ES-I3 (cell line): ENCODE measurements at regions not wholly inside any gene's neighbourhood (a gene's known extent, or its start where the extent isn't known, plus 50 kb on each side); places are given as distances from the start of the nearest gene placed in this dataset.

Experiments used
- H3K36me3 ChIP-seq: 2 replicates; pipeline ENCODE4 v1.6.1; 2013; ENCODE audit warnings: mild to moderate bottlenecking, low read length, control low read depth, moderate library complexity; ENCODE audit not compliant: insufficient read depth
- H3K4me1 ChIP-seq: 2 replicates; pipeline ENCODE4 v1.6.1; 2013; ENCODE audit warnings: mild to moderate bottlenecking, control low read depth, low read length; ENCODE audit not compliant: insufficient read depth
- H3K9ac ChIP-seq: 2 replicates; pipeline ENCODE4 v1.6.1; 2013; ENCODE audit warnings: low read depth, mild to moderate bottlenecking, low read length, moderate library complexity
- H3K9me3 ChIP-seq: 2 replicates; pipeline ENCODE4 v1.6.1; 2013; ENCODE audit warnings: mild to moderate bottlenecking, low read length, moderate library complexity; ENCODE audit not compliant: control insufficient read depth, insufficient read depth

DNA sequence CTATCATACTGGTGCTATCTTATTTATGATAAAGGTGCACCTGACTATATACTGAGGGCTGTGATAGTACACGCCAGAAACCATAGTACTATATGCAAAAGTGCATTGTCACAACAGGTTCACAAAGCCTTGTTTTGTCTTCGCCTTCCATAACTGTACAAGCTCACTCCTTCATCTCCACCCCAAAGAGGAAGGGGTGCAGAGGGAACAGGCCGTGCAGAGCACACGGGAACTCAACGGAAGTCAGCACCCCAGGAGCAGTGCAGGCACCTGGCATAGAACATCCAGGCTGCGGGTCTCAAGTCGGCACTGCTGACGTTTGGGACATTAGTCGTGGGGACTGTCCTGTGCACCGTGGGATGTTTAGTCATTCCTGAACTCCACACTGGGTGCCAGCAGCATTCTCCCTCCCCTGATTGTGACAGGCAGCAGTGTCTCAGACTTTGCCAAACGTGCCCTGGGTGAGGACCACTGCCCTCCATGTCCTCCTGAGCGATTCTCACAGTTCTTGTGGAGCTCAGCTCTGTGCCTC is 99.7 kb downstream of the PXDC1 start:
- H3K9ac ChIP-seq = no peak overlapping the region
- no peaks in the 10 kb centered on the region; the same call in 1 of the 2 replicates for H3K9me3 ChIP-seq
- H3K4me1 ChIP-seq = no peaks in the 10 kb centered on the region
- H3K36me3 ChIP-seq = no peaks in the 10 kb centered on the region

DNA sequence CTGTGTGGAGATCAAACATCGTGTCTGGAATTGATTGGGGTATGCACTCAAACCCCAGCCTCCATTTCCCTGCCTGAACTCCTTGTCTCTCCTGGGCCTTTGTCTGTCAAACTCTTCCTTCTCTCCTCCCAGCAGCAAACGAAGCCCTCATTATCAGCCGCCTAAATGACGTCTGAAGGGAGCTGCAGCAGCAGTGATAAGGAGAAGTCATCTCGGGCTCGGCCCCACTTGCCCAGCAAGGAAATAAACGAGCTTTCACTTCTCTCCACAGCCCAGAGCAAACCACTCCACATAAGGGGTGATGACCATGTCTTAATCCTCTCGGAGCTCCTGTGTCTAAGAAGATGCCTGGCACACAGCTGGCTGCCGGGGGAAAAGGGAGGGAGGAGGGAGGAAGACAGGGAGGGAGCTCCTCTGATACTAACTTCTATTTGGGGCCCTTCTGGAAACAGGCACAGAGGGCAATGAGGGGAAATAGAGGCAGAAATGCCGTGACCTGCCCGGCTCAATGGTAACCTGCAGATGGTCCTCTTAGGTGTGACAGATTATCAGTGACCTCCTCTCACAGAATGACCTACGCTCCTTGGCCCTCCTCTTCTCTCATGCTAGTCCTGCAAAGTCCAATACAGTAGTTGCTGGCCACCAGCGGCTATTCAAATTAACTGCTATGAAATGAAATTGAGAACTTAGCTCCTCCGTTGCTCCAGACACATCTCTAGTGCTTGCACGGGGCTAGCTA is 100.4 kb downstream of the PXDC1 start:
- H3K9ac ChIP-seq = no peak overlapping the region
- no peaks in the 10 kb centered on the region for H3K36me3 ChIP-seq
- no peaks in the 10 kb centered on the region for H3K4me1 ChIP-seq
- H3K9me3 ChIP-seq = no peaks in the 10 kb centered on the region; the same call in 1 of the 2 replicates

DNA sequence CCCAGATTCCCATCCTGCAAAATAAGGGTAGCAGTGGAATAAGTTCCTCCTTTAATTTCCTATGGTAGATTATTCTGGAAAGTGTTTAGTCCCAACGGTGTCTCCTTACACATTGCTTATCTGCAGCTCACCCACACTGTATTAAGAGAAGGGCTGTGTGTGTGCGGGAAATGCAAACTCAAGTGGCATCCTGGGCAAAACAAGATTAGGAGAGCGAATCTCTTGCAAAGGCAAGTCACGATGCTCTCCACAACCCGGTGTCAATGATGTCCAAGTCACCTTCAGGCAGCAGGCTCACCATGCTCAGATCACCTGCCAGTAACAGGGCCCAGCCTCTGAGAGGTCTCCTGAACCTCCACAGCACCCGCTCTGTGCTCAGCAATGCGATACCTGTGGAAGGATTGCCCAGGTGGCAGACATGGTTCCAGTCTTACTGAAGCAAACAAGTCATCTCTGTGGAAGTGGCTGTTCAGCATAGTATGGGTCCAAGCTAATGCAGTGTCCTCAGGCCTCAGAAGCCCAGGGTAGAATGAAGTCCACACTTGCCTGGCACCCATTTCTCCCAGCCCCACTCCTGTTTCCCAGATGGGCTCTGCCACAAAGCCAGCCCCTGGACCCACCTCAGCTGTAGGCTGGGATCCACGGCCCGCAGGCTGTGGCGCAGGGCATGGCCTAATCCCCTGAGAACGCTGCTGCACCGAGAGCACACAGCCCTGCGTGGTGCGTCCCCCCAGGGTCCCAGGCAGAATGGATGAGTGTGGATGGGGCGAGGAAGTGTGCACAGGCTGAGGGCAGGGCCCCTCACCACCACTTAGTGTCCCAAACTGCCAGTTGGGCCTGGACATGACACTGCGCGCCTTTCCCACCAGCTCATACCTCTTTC is 101.2 kb downstream of the PXDC1 start:
- H3K9me3 ChIP-seq = no peaks in the 10 kb centered on the region; the same call in 1 of the 2 replicates
- no peaks in the 10 kb centered on the region for H3K4me1 ChIP-seq
- no peak overlapping the region for H3K9ac ChIP-seq
- H3K36me3 ChIP-seq = no peaks in the 10 kb centered on the region

DNA sequence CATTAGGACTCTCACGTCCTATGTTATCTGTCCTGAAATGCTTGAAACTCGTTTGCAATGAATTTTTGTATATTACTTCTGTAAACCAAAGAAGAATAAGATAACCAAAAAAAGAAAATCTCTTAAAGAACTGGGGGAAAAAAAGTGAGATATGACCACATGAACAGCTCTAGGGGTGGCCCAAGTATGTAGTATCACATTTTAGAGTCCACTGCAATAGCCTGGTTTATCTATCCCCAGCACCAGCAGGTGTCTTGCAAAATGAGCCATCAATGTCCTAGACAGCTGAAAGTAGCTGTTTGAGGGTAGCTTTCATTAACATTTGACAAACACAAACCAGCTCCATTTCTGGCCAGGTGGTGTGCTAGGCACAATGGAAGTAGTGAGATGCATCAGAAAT is 102.8 kb downstream of the PXDC1 start:
- no peak overlapping the region for H3K9ac ChIP-seq
- no peaks in the 10 kb centered on the region for H3K36me3 ChIP-seq
- H3K9me3 ChIP-seq = no peaks in the 10 kb centered on the region; the same call in 1 of the 2 replicates
- H3K4me1 ChIP-seq = no peaks in the 10 kb centered on the region

DNA sequence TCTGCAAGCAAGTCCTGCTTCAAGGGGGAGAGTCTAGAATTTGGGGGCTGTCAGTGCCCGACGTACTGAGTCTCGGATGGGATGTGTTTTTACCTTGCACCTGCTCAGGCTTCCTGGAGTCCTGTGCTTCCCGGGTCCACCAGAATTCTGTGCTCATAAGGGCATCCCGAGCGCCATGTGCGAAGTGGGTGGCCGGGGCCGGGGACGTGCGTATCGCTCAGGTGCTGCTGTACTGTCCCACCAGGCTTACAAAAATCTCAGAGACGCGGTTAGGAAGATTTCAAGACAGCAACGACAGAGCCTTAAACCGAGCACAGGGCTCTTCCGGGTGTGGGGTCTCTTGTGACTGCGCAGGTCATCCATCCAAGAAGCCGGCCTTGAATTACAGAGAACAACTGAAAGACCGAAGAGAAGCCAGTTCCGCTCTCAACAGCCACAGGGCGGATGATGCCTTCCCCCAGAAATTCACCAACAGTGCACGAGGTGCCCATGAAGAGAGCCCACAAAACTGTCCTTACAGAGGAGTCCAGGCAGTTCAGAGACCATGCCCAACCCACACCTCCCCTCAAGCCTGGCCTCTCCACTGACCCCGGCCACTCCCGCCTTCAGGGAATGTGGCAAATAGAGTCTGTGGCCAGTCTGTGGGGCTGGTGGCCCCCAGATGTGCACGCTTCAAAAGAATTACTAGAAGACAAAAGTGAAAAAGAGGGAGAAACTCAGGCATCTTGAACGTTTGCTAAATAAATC is 104.7 kb downstream of the PXDC1 start:
- Histone ChIP-seq H3K9ac (no peak overlapping the region), H3K9me3 (no peaks in the 10 kb centered on the region; the same call in 1 of the 2 replicates), H3K36me3 (no peaks in the 10 kb centered on the region), H3K4me1 (no peaks in the 10 kb centered on the region)

DNA sequence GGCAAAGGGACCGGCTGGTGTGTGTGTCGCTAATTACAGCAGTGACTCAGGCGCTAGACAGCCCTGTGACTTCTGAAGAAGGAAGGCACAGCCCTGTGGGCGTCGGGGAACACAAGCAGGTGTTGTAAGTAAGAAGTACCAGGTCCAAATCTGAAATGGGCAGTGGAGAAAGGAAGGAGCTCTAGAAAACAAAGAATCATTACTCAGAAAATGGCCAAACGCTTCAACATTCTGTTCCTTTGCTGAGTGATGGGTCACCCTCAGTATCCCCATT is 106.8 kb downstream of the PXDC1 start:
- Histone ChIP-seq H3K36me3 (no peaks in the 10 kb centered on the region), H3K4me1 (no peaks in the 10 kb centered on the region), H3K9ac (no peak overlapping the region), H3K9me3 (no peaks in the 10 kb centered on the region)

DNA sequence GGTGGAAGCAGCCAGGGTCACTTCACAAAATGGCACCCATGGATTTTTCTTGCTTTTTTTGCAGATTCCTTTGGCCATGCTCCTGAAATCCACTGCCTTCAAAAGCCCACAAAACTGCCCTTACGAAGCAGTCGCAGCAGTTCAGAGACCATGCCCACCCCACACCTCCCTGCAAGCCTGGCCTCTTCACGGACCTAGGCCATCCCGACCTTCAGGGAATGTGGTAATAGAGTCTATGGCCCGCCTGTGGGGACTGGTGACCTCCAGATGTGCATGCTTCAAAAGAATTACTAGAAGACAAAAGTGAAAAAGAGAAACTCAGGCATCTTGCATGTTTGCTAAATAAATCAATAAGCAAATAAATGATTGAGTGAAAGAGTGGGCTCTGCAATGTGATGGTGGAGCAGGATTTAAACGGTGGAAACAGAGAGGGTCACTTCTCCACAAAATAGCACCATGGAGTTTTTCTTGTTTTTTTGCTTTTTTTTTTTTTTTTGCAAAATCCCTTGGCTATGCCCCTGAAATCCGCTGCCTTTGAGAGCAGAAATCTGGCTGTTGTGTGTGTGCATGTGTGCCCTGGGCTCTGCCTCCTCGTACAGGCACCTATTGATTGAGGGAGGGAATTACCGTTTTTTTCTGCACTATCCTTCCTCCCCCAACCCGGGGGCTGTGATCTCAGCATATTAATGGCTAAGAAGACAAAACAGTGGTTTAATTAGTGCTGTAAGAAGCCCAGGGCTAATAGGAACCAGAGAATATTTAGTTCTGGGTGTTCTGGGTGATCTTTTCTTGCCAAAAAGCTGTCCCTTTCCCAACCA is 107.4 kb downstream of the PXDC1 start:
- Histone ChIP-seq H3K36me3 (no peaks in the 10 kb centered on the region), H3K4me1 (no peaks in the 10 kb centered on the region), H3K9me3 (no peaks in the 10 kb centered on the region), H3K9ac (no peak overlapping the region)

DNA sequence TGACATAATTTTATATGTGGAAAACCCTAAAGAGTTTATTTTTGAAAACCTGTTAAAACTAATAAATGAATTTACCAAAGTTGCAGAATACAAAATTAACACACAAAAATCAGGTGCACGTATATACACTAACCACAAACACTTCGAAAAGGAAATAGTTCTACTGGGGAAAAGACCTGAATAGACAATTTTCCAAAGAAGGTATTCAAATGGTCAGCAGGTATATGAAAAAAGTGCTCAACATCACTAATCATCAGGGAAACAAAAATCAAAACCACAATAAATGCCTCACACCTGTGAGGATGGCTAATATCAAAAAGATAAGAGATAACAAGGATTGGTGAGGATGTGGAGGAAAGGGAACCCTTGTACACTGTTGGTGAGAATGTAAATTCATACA is 110.6 kb downstream of the PXDC1 start:
- H3K36me3 ChIP-seq = no peaks in the 10 kb centered on the region
- H3K4me1 ChIP-seq = no peaks in the 10 kb centered on the region
- no peaks in the 10 kb centered on the region for H3K9me3 ChIP-seq
- H3K9ac ChIP-seq = no peak overlapping the region

DNA sequence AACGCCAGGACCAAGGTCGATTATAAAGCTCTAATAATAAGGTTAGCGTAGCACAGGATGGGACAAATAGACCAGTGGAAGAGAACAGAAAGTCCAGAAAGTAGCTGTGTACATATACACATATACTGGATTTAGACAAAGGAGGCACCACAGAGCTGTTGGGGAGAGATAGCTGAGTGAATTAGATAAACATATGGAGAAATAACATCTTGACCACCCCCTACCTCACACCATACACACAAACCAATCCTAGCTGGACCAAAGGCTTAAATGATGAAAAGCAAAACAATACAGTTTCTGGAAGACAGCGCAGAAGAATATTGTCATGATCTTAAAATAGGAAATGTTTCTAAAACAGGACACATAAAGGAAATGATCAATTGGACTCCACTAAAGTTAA is 112.9 kb downstream of the PXDC1 start:
- no peaks in the 10 kb centered on the region for H3K4me1 ChIP-seq
- no peak overlapping the region for H3K9ac ChIP-seq
- no peaks in the 10 kb centered on the region for H3K36me3 ChIP-seq
- H3K9me3 ChIP-seq = no peaks in the 10 kb centered on the region

DNA sequence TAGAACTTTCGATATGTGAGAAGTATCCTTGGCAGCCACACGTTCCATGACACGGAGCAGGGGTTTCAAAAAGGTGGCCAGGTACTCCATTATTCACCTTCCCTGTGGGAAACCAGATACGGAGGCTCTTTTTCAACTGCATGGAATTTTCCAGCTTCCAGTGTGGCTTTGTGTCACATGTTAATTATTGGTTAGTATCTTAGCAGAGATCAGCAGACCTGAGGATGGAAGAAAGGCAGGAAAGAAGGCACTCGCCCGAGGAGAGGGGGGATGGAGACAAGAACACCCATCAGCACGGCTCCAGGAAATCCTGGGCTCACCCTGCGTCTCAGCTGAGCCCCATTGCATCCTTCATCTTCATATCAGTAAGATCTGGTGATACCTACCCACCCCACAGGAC is 115.5 kb downstream of the PXDC1 start:
- H3K4me1 ChIP-seq = no peaks in the 10 kb centered on the region
- H3K9ac ChIP-seq = no peak overlapping the region
- no peaks in the 10 kb centered on the region for H3K9me3 ChIP-seq
- no peaks in the 10 kb centered on the region for H3K36me3 ChIP-seq

DNA sequence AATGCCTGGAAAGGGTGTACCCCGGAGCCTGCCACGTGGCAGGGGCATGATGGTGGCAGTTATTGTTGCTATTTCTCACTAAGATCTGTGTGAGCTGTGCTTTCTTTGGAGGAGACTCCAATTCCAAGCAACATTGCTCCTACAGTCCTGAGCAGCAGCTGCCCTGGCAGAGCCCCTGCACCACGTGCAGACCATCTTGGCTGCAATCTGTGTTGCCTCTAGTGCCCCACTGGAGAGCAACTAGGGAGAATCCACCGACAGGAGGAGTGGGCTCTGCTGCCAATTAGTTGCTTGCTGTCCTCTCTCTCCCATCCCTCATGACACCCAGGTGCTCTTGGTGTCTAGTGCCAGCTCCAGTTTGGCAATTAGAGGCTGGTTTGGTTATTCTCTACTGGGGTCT is 116.0 kb downstream of the PXDC1 start:
- Histone ChIP-seq H3K36me3 (no peaks in the 10 kb centered on the region), H3K9me3 (no peaks in the 10 kb centered on the region), H3K9ac (no peak overlapping the region), H3K4me1 (no peaks in the 10 kb centered on the region)

DNA sequence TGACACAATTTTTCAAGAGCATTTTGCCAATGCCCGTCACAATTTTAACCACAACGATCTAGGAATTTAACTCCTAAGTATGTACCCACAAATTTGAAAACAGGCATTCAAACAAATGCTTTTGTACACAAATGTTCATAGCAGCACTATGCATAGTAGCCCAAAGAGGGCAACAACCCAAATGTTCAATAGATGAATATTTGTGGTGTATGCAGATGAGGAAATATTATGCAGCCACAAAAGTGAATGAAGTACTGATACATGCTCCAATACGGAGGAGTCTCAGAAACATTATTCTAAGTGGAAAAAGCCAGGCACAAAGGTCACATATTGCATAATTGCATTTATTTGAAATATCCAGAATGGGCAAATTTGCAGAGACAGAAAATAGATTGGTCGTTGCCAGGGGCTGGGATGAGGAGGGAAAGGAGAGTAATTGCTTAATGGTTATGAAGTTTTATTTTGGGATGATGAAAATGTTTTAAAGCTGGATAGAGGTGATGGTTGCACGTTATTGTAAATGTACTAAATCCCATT is 117.2 kb downstream of the PXDC1 start:
- H3K4me1 ChIP-seq = no peaks in the 10 kb centered on the region
- H3K9me3 ChIP-seq = no peaks in the 10 kb centered on the region
- no peak overlapping the region for H3K9ac ChIP-seq
- H3K36me3 ChIP-seq = no peaks in the 10 kb centered on the region

DNA sequence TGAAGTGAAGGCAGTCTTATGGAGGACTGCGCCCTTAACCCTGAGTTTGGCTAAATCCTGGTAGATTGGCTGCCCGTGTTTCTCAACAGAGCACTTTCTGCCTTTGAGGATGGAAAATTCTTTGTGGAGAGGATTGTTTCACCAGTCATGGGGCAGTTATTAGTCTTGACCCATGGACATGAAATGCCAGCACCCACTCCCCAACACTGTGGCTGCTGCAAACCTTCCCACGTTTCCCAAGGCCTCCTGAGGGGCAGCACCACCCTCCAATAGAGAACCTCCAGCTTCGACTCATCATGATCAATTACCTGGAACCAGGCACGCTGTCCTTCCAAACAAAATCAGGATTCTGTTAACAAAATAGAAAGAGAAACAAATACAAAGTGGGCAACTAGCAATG is 117.8 kb downstream of the PXDC1 start:
- Histone ChIP-seq H3K9me3 (no peaks in the 10 kb centered on the region), H3K36me3 (no peaks in the 10 kb centered on the region), H3K4me1 (no peaks in the 10 kb centered on the region), H3K9ac (no peak overlapping the region)

DNA sequence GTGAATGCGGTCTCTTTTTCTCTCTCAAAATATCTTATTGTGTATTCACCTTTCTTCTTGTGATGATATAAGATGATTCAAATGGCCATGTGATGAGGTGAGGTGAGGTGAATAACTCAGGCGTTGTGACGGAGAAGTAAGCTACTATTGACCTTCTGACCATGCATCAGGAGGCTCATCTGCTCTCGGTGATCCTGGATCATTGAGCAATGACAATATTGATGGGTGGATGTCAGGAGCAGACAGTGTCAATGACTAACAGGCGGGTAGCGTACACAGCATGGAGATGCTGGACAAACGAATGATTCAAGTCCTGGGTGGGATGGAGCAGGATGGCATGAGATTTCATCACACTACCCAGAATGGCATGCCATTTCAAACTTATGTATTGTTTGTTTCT is 119.6 kb downstream of the PXDC1 start:
- H3K4me1 ChIP-seq = no peaks in the 10 kb centered on the region
- H3K9ac ChIP-seq = no peak overlapping the region
- no peaks in the 10 kb centered on the region for H3K36me3 ChIP-seq
- no peaks in the 10 kb centered on the region for H3K9me3 ChIP-seq
